ENCODE measurements at regions not wholly inside any gene's neighbourhood (a gene's known extent, or its start where the extent isn't known, plus 50 kb on each side); places are given as distances from the start of the nearest gene placed in this dataset.

DNA sequence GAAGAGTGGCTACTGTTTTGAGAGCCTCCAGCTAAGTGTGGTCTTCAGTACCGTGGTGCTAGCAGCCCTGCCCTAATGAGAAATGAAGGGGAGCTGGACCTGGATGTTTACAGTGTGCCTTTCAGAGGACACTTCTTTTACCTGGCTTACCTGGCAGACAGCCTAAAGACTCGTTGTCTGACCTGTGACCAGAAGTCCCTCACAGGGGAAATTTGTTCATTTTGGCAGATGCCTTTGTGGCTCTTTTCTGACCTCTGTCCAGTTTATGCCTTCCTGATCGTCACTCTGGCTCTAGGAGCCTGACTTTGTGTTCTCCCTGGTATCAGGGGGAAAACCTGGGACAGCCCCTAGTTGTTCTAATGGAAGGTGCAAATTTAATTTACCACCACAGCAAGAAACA, 475.1 kb downstream of the DMRTA1 start:
- TF ChIP-seq, protein P1, sequence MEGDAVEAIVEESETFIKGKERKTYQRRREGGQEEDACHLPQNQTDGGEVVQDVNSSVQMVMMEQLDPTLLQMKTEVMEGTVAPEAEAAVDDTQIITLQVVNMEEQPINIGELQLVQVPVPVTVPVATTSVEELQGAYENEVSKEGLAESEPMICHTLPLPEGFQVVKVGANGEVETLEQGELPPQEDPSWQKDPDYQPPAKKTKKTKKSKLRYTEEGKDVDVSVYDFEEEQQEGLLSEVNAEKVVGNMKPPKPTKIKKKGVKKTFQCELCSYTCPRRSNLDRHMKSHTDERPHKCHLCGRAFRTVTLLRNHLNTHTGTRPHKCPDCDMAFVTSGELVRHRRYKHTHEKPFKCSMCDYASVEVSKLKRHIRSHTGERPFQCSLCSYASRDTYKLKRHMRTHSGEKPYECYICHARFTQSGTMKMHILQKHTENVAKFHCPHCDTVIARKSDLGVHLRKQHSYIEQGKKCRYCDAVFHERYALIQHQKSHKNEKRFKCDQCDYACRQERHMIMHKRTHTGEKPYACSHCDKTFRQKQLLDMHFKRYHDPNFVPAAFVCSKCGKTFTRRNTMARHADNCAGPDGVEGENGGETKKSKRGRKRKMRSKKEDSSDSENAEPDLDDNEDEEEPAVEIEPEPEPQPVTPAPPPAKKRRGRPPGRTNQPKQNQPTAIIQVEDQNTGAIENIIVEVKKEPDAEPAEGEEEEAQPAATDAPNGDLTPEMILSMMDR (IDR thresholded peaks at IDR 0.05; ENCODE audit: poor library complexity, severe bottlenecking), result no peak
- TF ChIP-seq POLR2AphosphoS5 (IDR thresholded peaks at IDR 0.05), result no peak
